ENCODE measurements at regions not wholly inside any gene's neighbourhood (a gene's known extent, or its start where the extent isn't known, plus 50 kb on each side); places are given as distances from the start of the nearest gene placed in this dataset.

GRCh38 chr17:68709461-68709860 lies 108.3 kb upstream of the FAM20A start:
- no peak overlapping the region for H3K27ac Mint-ChIP-seq
- H3K36me3 Mint-ChIP-seq (ENCODE audit: insufficient read depth) = no peaks in the 10 kb centered on the region
- TF ChIP-seq CTCF (IDR thresholded peaks at IDR 0.05; ENCODE audit: unreplicated experiment) = no peak
- no peak for DNase-seq (ENCODE audit: low spot score, unreplicated experiment)
- peaks cover 3% of the 10 kb centered on the region for H3K4me1 Mint-ChIP-seq (ENCODE audit: low read depth)
- H3K9me3 Mint-ChIP-seq (ENCODE audit: low read depth) = no peaks in the 10 kb centered on the region
- H3K27me3 Mint-ChIP-seq = peaks cover 32% of the 10 kb centered on the region
- no peak overlapping the region for H3K4me3 Mint-ChIP-seq (ENCODE audit: low read depth)

- no peak overlapping the region for H3K27ac Mint-ChIP-seq
- no peaks in the 10 kb centered on the region for H3K4me1 Mint-ChIP-seq (ENCODE audit: low read depth)
- no peak for TF ChIP-seq CTCF (IDR thresholded peaks at IDR 0.05; ENCODE audit: unreplicated experiment)
- no peaks in the 10 kb centered on the region for H3K9me3 Mint-ChIP-seq (ENCODE audit: low read depth)
- H3K4me3 Mint-ChIP-seq (ENCODE audit: low read depth) = no peak overlapping the region
- H3K27me3 Mint-ChIP-seq = peaks cover 32% of the 10 kb centered on the region
- no peak for DNase-seq (ENCODE audit: low spot score, unreplicated experiment)
- H3K36me3 Mint-ChIP-seq (ENCODE audit: insufficient read depth) = no peaks in the 10 kb centered on the region
Observed at GRCh38 chr17:68707031-68707430, 105.9 kb upstream of the FAM20A start.

GRCh38 chr17:68706356-68706920 lies 105.3 kb upstream of the FAM20A start:
- TF ChIP-seq CTCF (IDR thresholded peaks at IDR 0.05; ENCODE audit: unreplicated experiment) = no peak
- Mint-ChIP-seq H3K4me3 (ENCODE audit: low read depth) (no peak overlapping the region), H3K4me1 (ENCODE audit: low read depth) (peaks cover 4% of the 10 kb centered on the region), H3K9me3 (ENCODE audit: low read depth) (no peaks in the 10 kb centered on the region), H3K27me3 (peaks cover 32% of the 10 kb centered on the region), H3K36me3 (ENCODE audit: insufficient read depth) (no peaks in the 10 kb centered on the region), H3K27ac (no peak overlapping the region)
- DNase-seq (ENCODE audit: low spot score, unreplicated experiment) = no peak

- no peak overlapping the region for H3K27ac Mint-ChIP-seq
- H3K27me3 Mint-ChIP-seq = peaks cover 28% of the 10 kb centered on the region
- no peak overlapping the region for H3K4me3 Mint-ChIP-seq (ENCODE audit: low read depth)
- H3K4me1 Mint-ChIP-seq (ENCODE audit: low read depth) = peaks cover 10% of the 10 kb centered on the region
- no peak for DNase-seq (ENCODE audit: low spot score, unreplicated experiment)
- no peaks in the 10 kb centered on the region for H3K36me3 Mint-ChIP-seq (ENCODE audit: insufficient read depth)
- no peak for TF ChIP-seq CTCF (IDR thresholded peaks at IDR 0.05; ENCODE audit: unreplicated experiment)
- H3K9me3 Mint-ChIP-seq (ENCODE audit: low read depth) = no peaks in the 10 kb centered on the region
Observed at GRCh38 chr17:68705714-68706076, 104.5 kb upstream of the FAM20A start.

- TF ChIP-seq CTCF (IDR thresholded peaks at IDR 0.05; ENCODE audit: unreplicated experiment) = no peak
- Mint-ChIP-seq H3K27me3 (peaks cover 29% of the 10 kb centered on the region), H3K36me3 (ENCODE audit: insufficient read depth) (no peaks in the 10 kb centered on the region), H3K9me3 (ENCODE audit: low read depth) (no peaks in the 10 kb centered on the region), H3K27ac (no peak overlapping the region), H3K4me3 (ENCODE audit: low read depth) (no peak overlapping the region), H3K4me1 (ENCODE audit: low read depth) (peaks cover 10% of the 10 kb centered on the region)
- DNase-seq (ENCODE audit: low spot score, unreplicated experiment) = no peak
Observed at GRCh38 chr17:68704871-68705713, 103.9 kb upstream of the FAM20A start.
